ENCODE measurements at regions not wholly inside any gene's neighbourhood (a gene's known extent, or its start where the extent isn't known, plus 50 kb on each side); places are given as distances from the start of the nearest gene placed in this dataset.

- Histone ChIP-seq H2BK15ac (ENCODE audit: low read length) (no peak overlapping the region), H3K36me3 (replicated peaks in 1 of 2; ENCODE audit: control insufficient read depth in 2 of 2, insufficient read depth in 2 of 2, low read length in 2 of 2) (no peaks in the 10 kb centered on the region), H3K4me2 (ENCODE audit: insufficient read depth, low read length, poor library complexity, severe bottlenecking) (no peak overlapping the region), H4K91ac (ENCODE audit: low read depth, low read length, poor library complexity) (no peak overlapping the region), H2BK12ac (ENCODE audit: low read length) (no peak overlapping the region), H3K4me3 (ENCODE audit: low read length in 2 of 2) (no peak overlapping the region), H2AK5ac (ENCODE audit: low read depth, low read length) (no peak overlapping the region), H3K27ac (replicated peaks; ENCODE audit: low read length) (no peak overlapping the region), H2AFZ (ENCODE audit: low read length) (no peak overlapping the region), H3K23ac (ENCODE audit: low read depth, low read length, poor library complexity) (no peak overlapping the region), H3K79me1 (ENCODE audit: low read depth, low read length) (no peaks in the 10 kb centered on the region), H2BK5ac (ENCODE audit: low read length) (no peak overlapping the region), H3K14ac (ENCODE audit: low read length) (no peak overlapping the region), H3K9ac (ENCODE audit: low read depth, low read length, poor library complexity) (no peak overlapping the region), H4K8ac (ENCODE audit: low read depth, low read length) (no peak overlapping the region), H2BK120ac (ENCODE audit: low read depth, low read length) (no peak overlapping the region), H3K18ac (ENCODE audit: low read length) (no peak overlapping the region), H3K9me3 (replicated peaks in 1 of 2; ENCODE audit: control insufficient read depth in 2 of 2, insufficient read depth in 1 of 2, low read depth in 1 of 2, low read length in 2 of 2) (no peaks in the 10 kb centered on the region), H3K4me1 (ENCODE audit: control insufficient read depth in 2 of 2, insufficient read depth in 1 of 2, low read depth in 1 of 2, low read length in 2 of 2) (peaks cover 0 to 1% of the 10 kb centered on the region in 2 donors), H3K4ac (ENCODE audit: low read length) (no peak overlapping the region), H3K27me3 (ENCODE audit: control insufficient read depth in 3 of 3, insufficient read depth in 3 of 3, low read depth in 1 of 3, low read length in 3 of 3) (no peaks in the 10 kb centered on the region)
- WGBS, 2 donors (ENCODE audit: extremely low coverage in 2 of 2, insufficient read length in 2 of 2, insufficient replicate concordance in 1 of 2), result no CpG with 5 or more reads among the region's 2 CpGs
- no peak for DNase-seq (ENCODE audit: low spot score)
Measured at GRCh38 chr3:99479768-99480167, 158.6 kb upstream of the COL8A1 start.

- H2AK5ac ChIP-seq (ENCODE audit: low read depth, low read length), result no peak overlapping the region
- no peak overlapping the region for H2BK12ac ChIP-seq (ENCODE audit: low read length)
- H2BK5ac ChIP-seq (ENCODE audit: low read length), result no peak overlapping the region
- no peak for DNase-seq (ENCODE audit: low spot score)
- no peak overlapping the region for H4K8ac ChIP-seq (ENCODE audit: low read depth, low read length)
- H3K27me3 ChIP-seq (ENCODE audit: control insufficient read depth in 3 of 3, insufficient read depth in 3 of 3, low read depth in 1 of 3, low read length in 3 of 3), result no peaks in the 10 kb centered on the region
- no peak overlapping the region for H3K23ac ChIP-seq (ENCODE audit: low read depth, low read length, poor library complexity)
- H3K9me3 ChIP-seq (replicated peaks in 1 of 2; ENCODE audit: control insufficient read depth in 2 of 2, insufficient read depth in 1 of 2, low read depth in 1 of 2, low read length in 2 of 2), result no peaks in the 10 kb centered on the region
- H3K4ac ChIP-seq (ENCODE audit: low read length), result no peak overlapping the region
- H3K9ac ChIP-seq (ENCODE audit: low read depth, low read length, poor library complexity), result no peak overlapping the region
- no peak overlapping the region for H2AFZ ChIP-seq (ENCODE audit: low read length)
- no peak overlapping the region for H4K91ac ChIP-seq (ENCODE audit: low read depth, low read length, poor library complexity)
- no peaks in the 10 kb centered on the region for H3K79me1 ChIP-seq (ENCODE audit: low read depth, low read length)
- no peak overlapping the region for H2BK15ac ChIP-seq (ENCODE audit: low read length)
- no peak overlapping the region for H3K4me3 ChIP-seq (ENCODE audit: low read length in 2 of 2)
- peaks cover 0 to 1% of the 10 kb centered on the region in 2 donors for H3K4me1 ChIP-seq (ENCODE audit: control insufficient read depth in 2 of 2, insufficient read depth in 1 of 2, low read depth in 1 of 2, low read length in 2 of 2)
- H3K27ac ChIP-seq (replicated peaks; ENCODE audit: low read length), result no peak overlapping the region
- H3K18ac ChIP-seq (ENCODE audit: low read length), result no peak overlapping the region
- H3K14ac ChIP-seq (ENCODE audit: low read length), result no peak overlapping the region
- H2BK120ac ChIP-seq (ENCODE audit: low read depth, low read length), result no peak overlapping the region
- H3K4me2 ChIP-seq (ENCODE audit: insufficient read depth, low read length, poor library complexity, severe bottlenecking), result no peak overlapping the region
- H3K36me3 ChIP-seq (replicated peaks in 1 of 2; ENCODE audit: control insufficient read depth in 2 of 2, insufficient read depth in 2 of 2, low read length in 2 of 2), result no peaks in the 10 kb centered on the region
- WGBS, 2 donors (ENCODE audit: extremely low coverage in 2 of 2, insufficient read length in 2 of 2, insufficient replicate concordance in 1 of 2), result no CpG with 5 or more reads among the region's 1 CpG
Measured at GRCh38 chr3:99477650-99478049, 160.7 kb upstream of the COL8A1 start.

- Histone ChIP-seq H3K27ac (replicated peaks; ENCODE audit: low read length) (no peak overlapping the region), H3K9me3 (replicated peaks in 1 of 2; ENCODE audit: control insufficient read depth in 2 of 2, insufficient read depth in 1 of 2, low read depth in 1 of 2, low read length in 2 of 2) (no peaks in the 10 kb centered on the region), H3K4me2 (ENCODE audit: insufficient read depth, low read length, poor library complexity, severe bottlenecking) (no peak overlapping the region), H3K4me1 (ENCODE audit: control insufficient read depth in 2 of 2, insufficient read depth in 1 of 2, low read depth in 1 of 2, low read length in 2 of 2) (peaks cover 0 to 1% of the 10 kb centered on the region in 2 donors), H4K8ac (ENCODE audit: low read depth, low read length) (no peak overlapping the region), H3K36me3 (replicated peaks in 1 of 2; ENCODE audit: control insufficient read depth in 2 of 2, insufficient read depth in 2 of 2, low read length in 2 of 2) (no peaks in the 10 kb centered on the region), H3K18ac (ENCODE audit: low read length) (no peak overlapping the region), H3K14ac (ENCODE audit: low read length) (no peak overlapping the region), H3K4me3 (ENCODE audit: low read length in 2 of 2) (no peak overlapping the region), H3K9ac (ENCODE audit: low read depth, low read length, poor library complexity) (no peak overlapping the region), H3K27me3 (ENCODE audit: control insufficient read depth in 3 of 3, insufficient read depth in 3 of 3, low read depth in 1 of 3, low read length in 3 of 3) (no peaks in the 10 kb centered on the region), H2BK120ac (ENCODE audit: low read depth, low read length) (no peak overlapping the region), H2BK15ac (ENCODE audit: low read length) (no peak overlapping the region), H2BK12ac (ENCODE audit: low read length) (no peak overlapping the region), H3K23ac (ENCODE audit: low read depth, low read length, poor library complexity) (no peak overlapping the region), H2AFZ (ENCODE audit: low read length) (no peak overlapping the region), H3K79me1 (ENCODE audit: low read depth, low read length) (no peaks in the 10 kb centered on the region), H4K91ac (ENCODE audit: low read depth, low read length, poor library complexity) (no peak overlapping the region), H3K4ac (ENCODE audit: low read length) (no peak overlapping the region), H2BK5ac (ENCODE audit: low read length) (no peak overlapping the region), H2AK5ac (ENCODE audit: low read depth, low read length) (no peak overlapping the region)
- no peak for DNase-seq (ENCODE audit: low spot score)
- no CpG with 5 or more reads among the region's 2 CpGs for WGBS, 2 donors (ENCODE audit: extremely low coverage in 2 of 2, insufficient read length in 2 of 2, insufficient replicate concordance in 1 of 2)
Measured at GRCh38 chr3:99475229-99475628, 163.2 kb upstream of the COL8A1 start.

GRCh38 chr3:99474776-99475175 lies 163.6 kb upstream of the COL8A1 start:
- H3K4ac ChIP-seq (ENCODE audit: low read length), result no peak overlapping the region
- no peak overlapping the region for H3K4me2 ChIP-seq (ENCODE audit: insufficient read depth, low read length, poor library complexity, severe bottlenecking)
- no peak overlapping the region for H3K23ac ChIP-seq (ENCODE audit: low read depth, low read length, poor library complexity)
- no peak overlapping the region for H2AFZ ChIP-seq (ENCODE audit: low read length)
- H2AK5ac ChIP-seq (ENCODE audit: low read depth, low read length), result no peak overlapping the region
- H3K27me3 ChIP-seq (ENCODE audit: control insufficient read depth in 3 of 3, insufficient read depth in 3 of 3, low read depth in 1 of 3, low read length in 3 of 3), result no peaks in the 10 kb centered on the region
- H3K18ac ChIP-seq (ENCODE audit: low read length), result no peak overlapping the region
- H3K79me1 ChIP-seq (ENCODE audit: low read depth, low read length), result no peaks in the 10 kb centered on the region
- no peak overlapping the region for H2BK5ac ChIP-seq (ENCODE audit: low read length)
- no peak overlapping the region for H2BK120ac ChIP-seq (ENCODE audit: low read depth, low read length)
- no peak overlapping the region for H3K14ac ChIP-seq (ENCODE audit: low read length)
- no peaks in the 10 kb centered on the region for H3K36me3 ChIP-seq (replicated peaks in 1 of 2; ENCODE audit: control insufficient read depth in 2 of 2, insufficient read depth in 2 of 2, low read length in 2 of 2)
- no peak overlapping the region for H4K91ac ChIP-seq (ENCODE audit: low read depth, low read length, poor library complexity)
- no peak for DNase-seq (ENCODE audit: low spot score)
- H2BK15ac ChIP-seq (ENCODE audit: low read length), result no peak overlapping the region
- peaks cover 0 to 1% of the 10 kb centered on the region in 2 donors for H3K4me1 ChIP-seq (ENCODE audit: control insufficient read depth in 2 of 2, insufficient read depth in 1 of 2, low read depth in 1 of 2, low read length in 2 of 2)
- H3K27ac ChIP-seq (replicated peaks; ENCODE audit: low read length), result no peak overlapping the region
- no peak overlapping the region for H2BK12ac ChIP-seq (ENCODE audit: low read length)
- H4K8ac ChIP-seq (ENCODE audit: low read depth, low read length), result no peak overlapping the region
- no peaks in the 10 kb centered on the region for H3K9me3 ChIP-seq (replicated peaks in 1 of 2; ENCODE audit: control insufficient read depth in 2 of 2, insufficient read depth in 1 of 2, low read depth in 1 of 2, low read length in 2 of 2)
- no peak overlapping the region for H3K4me3 ChIP-seq (ENCODE audit: low read length in 2 of 2)
- no peak overlapping the region for H3K9ac ChIP-seq (ENCODE audit: low read depth, low read length, poor library complexity)
